Skin epidermis (tissue), 12 donors: ENCODE measurements at regions not wholly inside any gene's neighbourhood (a gene's known extent, or its start where the extent isn't known, plus 50 kb on each side); places are given as distances from the start of the nearest gene placed in this dataset.

Experiments used
- H3K27ac ChIP-seq, 21 experiments: fragments of 200-600 bp; sonication (generic) in 11 of 21; one replicate each; pipeline ENCODE4 v1.5.0; 2020; ENCODE audit warnings: mild to moderate bottlenecking in 3 of 21, inconsistent platforms in 2 of 21, moderate library complexity in 2 of 21
- H3K4me3 ChIP-seq, 7 experiments: fragments of 200-600 bp; sonication (generic) in 2 of 7; one replicate each; pipeline ENCODE4 v1.5.0; 2020; ENCODE audit warnings: inconsistent platforms in 2 of 7, mild to moderate bottlenecking in 2 of 7, moderate library complexity in 1 of 7

GRCh38 chr1:55939866-55940265 lies 639.5 kb downstream of the PLPP3 start:
- Histone ChIP-seq H3K4me3 (no peak overlapping the region), H3K27ac (no peak overlapping the region)

- Histone ChIP-seq H3K27ac (no peak overlapping the region), H3K4me3 (no peak overlapping the region)
Observed at GRCh38 chr1:55938861-55939260, 640.5 kb downstream of the PLPP3 start.

- no peak overlapping the region for H3K27ac ChIP-seq
- no peak overlapping the region for H3K4me3 ChIP-seq
Observed at GRCh38 chr1:55938376-55938850, 641.0 kb downstream of the PLPP3 start.

- no peak overlapping the region for H3K27ac ChIP-seq
- H3K4me3 ChIP-seq = no peak overlapping the region
Observed at GRCh38 chr1:55937840-55938375, 641.5 kb downstream of the PLPP3 start.

- H3K27ac ChIP-seq = no peak overlapping the region
- H3K4me3 ChIP-seq = no peak overlapping the region
Observed at GRCh38 chr1:55935236-55935635, 644.1 kb downstream of the PLPP3 start.

- peak overlapping the region in 2 of 21 experiments; percentile 18 to 60 for H3K27ac ChIP-seq
- no peak overlapping the region for H3K4me3 ChIP-seq
Observed at GRCh38 chr1:55932402-55932801, 647.0 kb downstream of the PLPP3 start.

GRCh38 chr1:55931081-55931940 lies 648.1 kb downstream of the PLPP3 start:
- Histone ChIP-seq H3K4me3 (no peak overlapping the region), H3K27ac (peak overlapping the region in 5 of 21 experiments; percentile 18 to 60 (median 33))

- Histone ChIP-seq H3K4me3 (no peak overlapping the region), H3K27ac (no peak overlapping the region)
Observed at GRCh38 chr1:55929652-55930051, 649.7 kb downstream of the PLPP3 start.

GRCh38 chr1:55928576-55928975 lies 650.8 kb downstream of the PLPP3 start:
- no peak overlapping the region for H3K4me3 ChIP-seq
- no peak overlapping the region for H3K27ac ChIP-seq

GRCh38 chr1:55927702-55928290 lies 651.6 kb downstream of the PLPP3 start:
- peak overlapping the region in 1 of 21 experiments; percentile 57 for H3K27ac ChIP-seq
- no peak overlapping the region for H3K4me3 ChIP-seq

GRCh38 chr1:55926906-55927471 lies 652.4 kb downstream of the PLPP3 start:
- Histone ChIP-seq H3K27ac (peak overlapping the region in 1 of 21 experiments; percentile 57), H3K4me3 (no peak overlapping the region)

GRCh38 chr1:55916907-55917306 lies 662.5 kb downstream of the PLPP3 start:
- peak overlapping the region in 7 of 21 experiments; percentile 26 to 63 (median 41) for H3K27ac ChIP-seq
- no peak overlapping the region for H3K4me3 ChIP-seq

GRCh38 chr1:55916481-55916880 lies 662.9 kb downstream of the PLPP3 start:
- peak overlapping the region in 7 of 21 experiments; percentile 3 to 68 (median 37) for H3K27ac ChIP-seq
- H3K4me3 ChIP-seq = no peak overlapping the region

GRCh38 chr1:55913565-55913964 lies 665.8 kb downstream of the PLPP3 start:
- Histone ChIP-seq H3K27ac (peak overlapping the region in 1 of 21 experiments; percentile 59), H3K4me3 (no peak overlapping the region)

- Histone ChIP-seq H3K27ac (peak overlapping the region in 1 of 21 experiments; percentile 48), H3K4me3 (no peak overlapping the region)
Observed at GRCh38 chr1:55912438-55912837, 666.9 kb downstream of the PLPP3 start.

- H3K27ac ChIP-seq = no peak overlapping the region
Observed at GRCh38 chr1:55904541-55904940, 674.8 kb downstream of the PLPP3 start.

GRCh38 chr1:55898181-55898580 lies 681.2 kb downstream of the PLPP3 start:
- no peak overlapping the region for H3K27ac ChIP-seq
- H3K4me3 ChIP-seq = no peak overlapping the region

More at GRCh38 chr1:55904541-55904940, 674.8 kb downstream of the PLPP3 start:
- H3K4me3 ChIP-seq = no peak overlapping the region

- Histone ChIP-seq H3K4me3 (no peak overlapping the region), H3K27ac (no peak overlapping the region)
Observed at GRCh38 chr1:55896210-55896609, 681.0 kb upstream of the USP24 start.

- Histone ChIP-seq H3K27ac (no peak overlapping the region), H3K4me3 (no peak overlapping the region)
Observed at GRCh38 chr1:55894521-55894920, 679.4 kb upstream of the USP24 start.

GRCh38 chr1:55893155-55893554 lies 678.0 kb upstream of the USP24 start:
- H3K27ac ChIP-seq = no peak overlapping the region
- H3K4me3 ChIP-seq = no peak overlapping the region
